NT2/D1 (cell line): ENCODE measurements at regions not wholly inside any gene's neighbourhood (a gene's known extent, or its start where the extent isn't known, plus 50 kb on each side); places are given as distances from the start of the nearest gene placed in this dataset.
"Not testable (repeated sequence)": the region's sequence is repeated elsewhere in the genome, so short reads cannot be mapped to it uniquely, and the experiment has no call there.

ENCODE experiments used
- DNase-seq: peaks from one replicate; pipeline ENCODE4 v3.0.0-alpha.2; 2011; ENCODE audit warnings: low read depth, low spot score
- H3K27me3 ChIP-seq: 2 replicates; pipeline ENCODE4 v1.6.0; 2011; ENCODE audit warnings: mild to moderate bottlenecking; ENCODE audit not compliant: insufficient read length, insufficient read depth
- H3K36me3 ChIP-seq: 2 replicates; pipeline ENCODE4 v1.6.1; 2011; ENCODE audit warnings: mild to moderate bottlenecking, low read length, mixed read lengths; ENCODE audit not compliant: insufficient read depth, insufficient read length
- H3K4me1 ChIP-seq: 2 replicates; pipeline ENCODE4 v1.5.1; 2011; ENCODE audit not compliant: insufficient read depth, insufficient read length
- H3K4me3 ChIP-seq: 2 replicates; pipeline ENCODE4 v1.5.1; 2011; ENCODE audit warnings: low read depth; ENCODE audit not compliant: insufficient read length
- H3K9ac ChIP-seq: 2 replicates; pipeline ENCODE4 v1.6.0; 2011; ENCODE audit warnings: low read depth; ENCODE audit not compliant: insufficient read length
- H3K9me3 ChIP-seq: 2 replicates; pipeline ENCODE4 v1.5.1; 2011; ENCODE audit warnings: mild to moderate bottlenecking, low read length; ENCODE audit not compliant: insufficient read depth
- SUZ12 ChIP-seq: IDR thresholded peaks from 2 replicates; pipeline ENCODE4 v1.6.1; 2011; ENCODE audit not compliant: insufficient read length, insufficient read depth; ENCODE audit errors: extremely low read depth
- YY1 ChIP-seq: IDR thresholded peaks from 2 replicates; pipeline ENCODE4 v1.6.1; 2011; ENCODE audit not compliant: insufficient read length, insufficient read depth
- ZNF274 ChIP-seq: IDR thresholded peaks from 2 replicates; pipeline ENCODE4 v1.6.1; 2011; ENCODE audit warnings: mild to moderate bottlenecking, low read depth, low read length

GRCh38 chr12:75807494-75807893 lies 224.1 kb downstream of the PHLDA1 start:
- no peak for TF ChIP-seq YY1
- Histone ChIP-seq H3K4me1 (no peaks in the 10 kb centered on the region), H3K27me3 (no peaks in the 10 kb centered on the region), H3K4me3 (no peak overlapping the region), H3K36me3 (no peaks in the 10 kb centered on the region), H3K9ac (no peak overlapping the region), H3K9me3 (peaks cover 19% of the 10 kb centered on the region)
- DNase-seq, result no peak

GRCh38 chr12:75805905-75806304 lies 225.7 kb downstream of the PHLDA1 start:
- Histone ChIP-seq H3K9ac (no peak overlapping the region), H3K9me3 (peaks cover 19% of the 10 kb centered on the region), H3K36me3 (no peaks in the 10 kb centered on the region), H3K4me3 (no peak overlapping the region), H3K4me1 (no peaks in the 10 kb centered on the region), H3K27me3 (no peaks in the 10 kb centered on the region)
- no peak for DNase-seq
- no peak for TF ChIP-seq ZNF274
- TF ChIP-seq YY1, result no peak
- no peak for TF ChIP-seq SUZ12

DNA sequence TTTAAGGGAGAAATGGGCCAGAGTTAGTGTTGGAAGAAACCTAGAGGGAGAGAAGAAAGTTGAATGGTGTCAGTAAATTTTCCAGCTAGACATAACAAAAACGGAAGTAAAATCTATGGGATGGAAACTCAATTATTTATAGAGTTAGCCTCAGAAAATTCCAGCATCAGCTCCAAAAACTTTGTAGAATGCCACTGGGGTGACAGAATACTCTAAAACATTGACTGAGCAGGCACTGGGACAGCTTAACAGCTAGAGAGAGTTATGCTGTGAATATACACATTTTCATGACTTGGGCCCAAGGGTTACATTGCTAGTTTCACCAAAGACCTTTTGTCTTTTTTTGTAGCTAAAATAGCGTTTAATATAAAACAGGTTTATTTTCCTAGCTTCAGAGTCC lies 226.3 kb downstream of the PHLDA1 start:
- Histone ChIP-seq H3K9ac (no peak overlapping the region), H3K9me3 (peaks cover 19% of the 10 kb centered on the region), H3K4me3 (no peak overlapping the region), H3K36me3 (no peaks in the 10 kb centered on the region), H3K4me1 (no peaks in the 10 kb centered on the region), H3K27me3 (no peaks in the 10 kb centered on the region)
- DNase-seq, result no peak
- no peak for TF ChIP-seq SUZ12

- H3K27me3 ChIP-seq, result no peaks in the 10 kb centered on the region
- H3K9ac ChIP-seq, result no peak overlapping the region
- no peaks in the 10 kb centered on the region for H3K9me3 ChIP-seq
- TF ChIP-seq YY1 (no peak), ZNF274 (no peak), SUZ12 (no peak)
- H3K36me3 ChIP-seq, result no peaks in the 10 kb centered on the region
- no peak overlapping the region for H3K4me3 ChIP-seq
- no peaks in the 10 kb centered on the region for H3K4me1 ChIP-seq
- DNase-seq, result no peak
Measured at GRCh38 chr12:75798136-75798926, 233.2 kb downstream of the PHLDA1 start.

- no peaks in the 10 kb centered on the region for H3K4me1 ChIP-seq
- no peak for DNase-seq
- H3K4me3 ChIP-seq, result no peak overlapping the region
- H3K9me3 ChIP-seq, result no peaks in the 10 kb centered on the region
- no peaks in the 10 kb centered on the region for H3K36me3 ChIP-seq
- TF ChIP-seq SUZ12, result no peak
- no peaks in the 10 kb centered on the region for H3K27me3 ChIP-seq
- H3K9ac ChIP-seq, result no peak overlapping the region
Measured at GRCh38 chr12:75795125-75795524, 236.5 kb downstream of the PHLDA1 start.

DNA sequence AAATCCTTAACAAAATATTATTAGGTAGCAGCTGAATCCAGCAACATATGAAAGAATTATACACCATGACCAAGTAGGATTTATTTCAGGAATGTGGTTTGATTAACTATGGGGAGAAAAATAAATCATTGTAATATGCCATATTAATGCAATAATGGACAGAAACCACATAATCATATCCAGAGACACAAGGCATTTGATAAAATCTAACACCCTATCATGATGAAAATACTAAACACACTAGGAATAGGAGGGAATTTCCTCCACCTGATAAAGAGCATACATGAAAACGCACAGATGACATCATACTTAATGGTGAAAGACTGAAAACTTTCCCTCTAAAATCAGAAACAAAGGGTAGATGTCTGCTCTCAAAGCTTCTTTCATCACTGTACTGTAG lies 238.9 kb downstream of the PHLDA1 start:
- Histone ChIP-seq H3K9me3 (no peaks in the 10 kb centered on the region), H3K9ac (no peak overlapping the region), H3K4me1 (no peaks in the 10 kb centered on the region), H3K27me3 (no peaks in the 10 kb centered on the region), H3K4me3 (no peak overlapping the region), H3K36me3 (no peaks in the 10 kb centered on the region)
- no peak for DNase-seq
- TF ChIP-seq YY1 (no peak), ZNF274 (no peak), SUZ12 (no peak)

- no peak for TF ChIP-seq YY1
- no peak for TF ChIP-seq SUZ12
- no peak for TF ChIP-seq ZNF274
- Histone ChIP-seq H3K27me3 (no peaks in the 10 kb centered on the region), H3K4me1 (no peaks in the 10 kb centered on the region), H3K36me3 (no peaks in the 10 kb centered on the region), H3K9me3 (no peaks in the 10 kb centered on the region), H3K9ac (no peak overlapping the region), H3K4me3 (no peak overlapping the region)
- DNase-seq, result no peak
Measured at GRCh38 chr12:75790219-75790618, 241.4 kb downstream of the PHLDA1 start.

- H3K9me3 ChIP-seq, H3K4me1 ChIP-seq, H3K27me3 ChIP-seq, DNase-seq, H3K4me3 ChIP-seq, H3K36me3 ChIP-seq, H3K9ac ChIP-seq: not testable (repeated sequence)
Measured at GRCh38 chr12:75787146-75787545, 244.4 kb downstream of the PHLDA1 start.
